ENCODE measurements at regions not wholly inside any gene's neighbourhood (a gene's known extent, or its start where the extent isn't known, plus 50 kb on each side); places are given as distances from the start of the nearest gene placed in this dataset.

DNA sequence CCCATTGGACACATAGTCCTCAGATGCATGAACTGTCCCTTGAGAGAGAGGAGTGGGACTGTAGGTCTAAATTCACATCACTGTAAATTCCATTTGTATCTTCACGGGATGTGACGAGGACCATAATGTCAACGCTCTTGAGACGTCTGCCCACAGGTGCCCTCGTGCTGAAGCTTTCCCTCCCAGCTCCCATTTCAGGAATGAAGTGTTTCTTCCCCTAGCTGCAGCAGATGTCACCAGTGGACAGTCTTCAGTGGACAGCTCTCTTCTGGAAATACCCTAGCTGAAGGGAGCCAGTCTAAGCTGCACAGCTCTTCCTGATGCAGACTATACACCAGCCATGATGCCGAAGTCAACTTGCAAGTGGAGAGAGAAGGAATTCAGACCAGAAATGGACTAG is 217.4 kb upstream of the ECI2 start:
- Mint-ChIP-seq H3K4me1 (peaks cover 3% of the 10 kb centered on the region), H3K27me3 (ENCODE audit: insufficient read depth) (peaks cover 4% of the 10 kb centered on the region), H3K9me3 (peaks cover 3% of the 10 kb centered on the region), H3K4me3 (no peak overlapping the region), H3K27ac (no peak overlapping the region), H3K36me3 (ENCODE audit: low read depth) (no peaks in the 10 kb centered on the region)
- Histone ChIP-seq H3K9ac (ENCODE audit: extremely low read depth, low read length, poor library complexity, severe bottlenecking) (no peak overlapping the region), H3K4me3 (ENCODE audit: low read length) (no peak overlapping the region), H3K36me3 (ENCODE audit: control insufficient read depth, insufficient read depth, low read length) (no peaks in the 10 kb centered on the region), H3K4me1 (ENCODE audit: control insufficient read depth, insufficient read depth, low read length) (no peaks in the 10 kb centered on the region), H3K9me3 (ENCODE audit: control insufficient read depth, low read length) (no peaks in the 10 kb centered on the region), H3K27me3 (ENCODE audit: control insufficient read depth, insufficient read depth, low read length, poor library complexity, severe bottlenecking) (no peaks in the 10 kb centered on the region), H3K27ac (ENCODE audit: low read depth, low read length) (no peak overlapping the region)
- peak; percentile 17 for DNase-seq
- 93 to 95% methylated on average over 3 to 6 of the region's 6 CpGs for WGBS, 2 experiments (ENCODE audit: insufficient coverage in 1 of 2, insufficient read length in 1 of 2)
- TF ChIP-seq CTCF (conservative IDR thresholded peaks at IDR 0.05), result no peak

DNA sequence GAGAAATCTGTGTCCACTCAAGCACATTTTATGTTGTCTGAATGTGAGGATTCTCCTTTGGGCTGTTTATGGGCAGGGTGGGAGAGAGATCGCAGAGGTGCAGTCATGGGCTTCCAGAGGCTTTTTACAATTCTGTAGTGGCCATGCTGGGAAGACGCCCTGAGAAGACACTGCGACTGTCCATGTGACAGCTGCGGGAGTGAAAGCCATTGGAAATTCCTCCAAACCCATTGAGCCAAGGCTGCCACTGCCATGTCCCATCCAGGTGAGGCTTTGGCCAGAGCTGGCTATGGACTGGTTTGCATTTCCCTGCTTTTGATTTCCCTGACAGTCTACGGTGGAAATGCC is 216.9 kb upstream of the ECI2 start:
- Histone ChIP-seq H3K27me3 (ENCODE audit: control insufficient read depth, insufficient read depth, low read length, poor library complexity, severe bottlenecking) (no peaks in the 10 kb centered on the region), H3K4me3 (ENCODE audit: low read length) (no peak overlapping the region), H3K9me3 (ENCODE audit: control insufficient read depth, low read length) (no peaks in the 10 kb centered on the region), H3K36me3 (ENCODE audit: control insufficient read depth, insufficient read depth, low read length) (no peaks in the 10 kb centered on the region), H3K27ac (ENCODE audit: low read depth, low read length) (peak overlapping the region; percentile 29), H3K4me1 (ENCODE audit: control insufficient read depth, insufficient read depth, low read length) (no peaks in the 10 kb centered on the region), H3K9ac (ENCODE audit: extremely low read depth, low read length, poor library complexity, severe bottlenecking) (no peak overlapping the region)
- H3K27ac Mint-ChIP-seq, result no peak overlapping the region
- no peaks in the 10 kb centered on the region for H3K36me3 Mint-ChIP-seq (ENCODE audit: low read depth)
- WGBS, 2 experiments (ENCODE audit: insufficient coverage in 1 of 2, insufficient read length in 1 of 2), result 96 to 97% methylated on average over 3 to 5 of the region's 5 CpGs
- H3K9me3 Mint-ChIP-seq, result peaks cover under 1% of the 10 kb centered on the region
- peaks cover 3% of the 10 kb centered on the region for H3K4me1 Mint-ChIP-seq
- peaks cover 8% of the 10 kb centered on the region for H3K27me3 Mint-ChIP-seq (ENCODE audit: insufficient read depth)
- DNase-seq, result peak; percentile 34
- TF ChIP-seq CTCF (conservative IDR thresholded peaks at IDR 0.05), result no peak
- no peak overlapping the region for H3K4me3 Mint-ChIP-seq

- no peak overlapping the region for H3K4me3 ChIP-seq (ENCODE audit: low read length)
Measured at GRCh38 chr6:4351520-4352321, 216.3 kb upstream of the ECI2 start.

More at GRCh38 chr6:4351520-4352321, 216.3 kb upstream of the ECI2 start:
- Mint-ChIP-seq H3K27ac (no peak overlapping the region), H3K4me1 (peaks cover 3% of the 10 kb centered on the region), H3K27me3 (ENCODE audit: insufficient read depth) (peaks cover 8% of the 10 kb centered on the region), H3K36me3 (ENCODE audit: low read depth) (no peaks in the 10 kb centered on the region), H3K9me3 (no peaks in the 10 kb centered on the region), H3K4me3 (no peak overlapping the region)
- Histone ChIP-seq H3K9ac (ENCODE audit: extremely low read depth, low read length, poor library complexity, severe bottlenecking) (no peak overlapping the region), H3K27me3 (ENCODE audit: control insufficient read depth, insufficient read depth, low read length, poor library complexity, severe bottlenecking) (no peaks in the 10 kb centered on the region), H3K27ac (ENCODE audit: low read depth, low read length) (peak overlapping the region; percentile 29), H3K9me3 (ENCODE audit: control insufficient read depth, low read length) (no peaks in the 10 kb centered on the region), H3K4me1 (ENCODE audit: control insufficient read depth, insufficient read depth, low read length) (no peaks in the 10 kb centered on the region), H3K36me3 (ENCODE audit: control insufficient read depth, insufficient read depth, low read length) (no peaks in the 10 kb centered on the region)
- peak; percentile 61 for DNase-seq
- no peak for TF ChIP-seq CTCF (conservative IDR thresholded peaks at IDR 0.05)
- 61 to 84% methylated on average over 17 to 21 of the region's 21 CpGs for WGBS, 2 experiments (ENCODE audit: insufficient coverage in 1 of 2, insufficient read length in 1 of 2)

Measured in endodermal cell (in vitro differentiated cells).